ENCODE measurements at regions not wholly inside any gene's neighbourhood (a gene's known extent, or its start where the extent isn't known, plus 50 kb on each side); places are given as distances from the start of the nearest gene placed in this dataset.
"Not testable (repeated sequence)": the region's sequence is repeated elsewhere in the genome, so short reads cannot be mapped to it uniquely, and the experiment has no call there.

GRCh38 chrX:128973033-128973432 lies 550.3 kb downstream of the SMARCA1 start:
- no peak for TF ChIP-seq CTCF (IDR thresholded peaks at IDR 0.05)
- Mint-ChIP-seq H3K4me3 (no peak overlapping the region), H3K27ac (no peak overlapping the region), H3K4me1 (peaks cover 13% of the 10 kb centered on the region), H3K27me3 (ENCODE audit: insufficient read depth, low read depth) (no peaks in the 10 kb centered on the region), H3K9me3 (no peaks in the 10 kb centered on the region), H3K36me3 (no peaks in the 10 kb centered on the region)
- Histone ChIP-seq H3K27ac (no peak overlapping the region), H3K9ac (no peak overlapping the region), H3K27me3 (no peaks in the 10 kb centered on the region), H3K4me2 (no peak overlapping the region), H3F3A (ENCODE audit: low read depth) (no peaks in the 10 kb centered on the region), H3K4me3 (no peak overlapping the region), H4K20me1 (ENCODE audit: low read depth) (no peaks in the 10 kb centered on the region), H2AFZ (replicated peaks) (no peak overlapping the region), H3K4me1 (no peaks in the 10 kb centered on the region), H3K36me3 (no peaks in the 10 kb centered on the region), H3K9me3 (ENCODE audit: low read depth) (no peaks in the 10 kb centered on the region), H3K79me2 (ENCODE audit: low read depth) (no peaks in the 10 kb centered on the region)
- DNase-seq (ENCODE audit: low spot score) = no peak

GRCh38 chrX:128961290-128961689 lies 562.0 kb downstream of the SMARCA1 start:
- H3K9me3 Mint-ChIP-seq = peaks cover 2% of the 10 kb centered on the region

GRCh38 chrX:128954697-128955096 lies 568.6 kb downstream of the SMARCA1 start:
- not testable (repeated sequence) for H3F3A ChIP-seq (ENCODE audit: low read depth); H3K79me2 ChIP-seq (ENCODE audit: low read depth); H2AFZ ChIP-seq (replicated peaks); H3K4me3 Mint-ChIP-seq; H3K27ac Mint-ChIP-seq; H3K4me3 ChIP-seq; H3K27me3 Mint-ChIP-seq (ENCODE audit: insufficient read depth, low read depth); H3K27me3 ChIP-seq; H4K20me1 ChIP-seq (ENCODE audit: low read depth); H3K27ac ChIP-seq; H3K4me1 ChIP-seq; H3K9ac ChIP-seq; H3K4me2 ChIP-seq; H3K36me3 ChIP-seq; H3K36me3 Mint-ChIP-seq; H3K4me1 Mint-ChIP-seq; DNase-seq (ENCODE audit: low spot score)
- peaks cover 16% of the 10 kb centered on the region for H3K9me3 ChIP-seq (ENCODE audit: low read depth)
- peaks cover 30% of the 10 kb centered on the region for H3K9me3 Mint-ChIP-seq

More at GRCh38 chrX:128961290-128961689, 562.0 kb downstream of the SMARCA1 start:
- DNase-seq (ENCODE audit: low spot score) = no peak
- H3K9ac ChIP-seq = no peak overlapping the region
- Mint-ChIP-seq H3K27ac (no peak overlapping the region), H3K4me1 (no peaks in the 10 kb centered on the region), H3K27me3 (ENCODE audit: insufficient read depth, low read depth) (no peaks in the 10 kb centered on the region), H3K36me3 (no peaks in the 10 kb centered on the region), H3K4me3 (no peak overlapping the region)
- peaks cover 8% of the 10 kb centered on the region for H3K9me3 ChIP-seq (ENCODE audit: low read depth)
- H3K27ac ChIP-seq = no peak overlapping the region
- H3K4me1 ChIP-seq = no peaks in the 10 kb centered on the region
- H4K20me1 ChIP-seq (ENCODE audit: low read depth) = no peaks in the 10 kb centered on the region
- H3F3A ChIP-seq (ENCODE audit: low read depth) = no peaks in the 10 kb centered on the region
- no peak overlapping the region for H3K4me3 ChIP-seq
- no peak overlapping the region for H2AFZ ChIP-seq (replicated peaks)
- H3K4me2 ChIP-seq = no peak overlapping the region
- H3K27me3 ChIP-seq = no peaks in the 10 kb centered on the region
- no peak for TF ChIP-seq CTCF (IDR thresholded peaks at IDR 0.05)
- TF ChIP-seq EZH2phosphoT487 (IDR thresholded peaks at IDR 0.05) = no peak
- no peak for TF ChIP-seq EZH2 (IDR thresholded peaks at IDR 0.05)
- no peaks in the 10 kb centered on the region for H3K36me3 ChIP-seq
- no peaks in the 10 kb centered on the region for H3K79me2 ChIP-seq (ENCODE audit: low read depth)

- H3K27ac ChIP-seq = no peak overlapping the region
- H3K9ac ChIP-seq = no peak overlapping the region
- no peaks in the 10 kb centered on the region for H3K79me2 ChIP-seq (ENCODE audit: low read depth)
- Mint-ChIP-seq H3K27me3 (ENCODE audit: insufficient read depth, low read depth) (no peaks in the 10 kb centered on the region), H3K4me3 (no peak overlapping the region), H3K4me1 (peaks cover 7% of the 10 kb centered on the region), H3K9me3 (peaks cover 6% of the 10 kb centered on the region), H3K36me3 (no peaks in the 10 kb centered on the region), H3K27ac (no peak overlapping the region)
- H3K4me3 ChIP-seq = no peak overlapping the region
- no peak overlapping the region for H3K4me2 ChIP-seq
- H3K36me3 ChIP-seq = no peaks in the 10 kb centered on the region
- H4K20me1 ChIP-seq (ENCODE audit: low read depth) = no peaks in the 10 kb centered on the region
- H3F3A ChIP-seq (ENCODE audit: low read depth) = no peaks in the 10 kb centered on the region
- H2AFZ ChIP-seq (replicated peaks) = no peak overlapping the region
- H3K4me1 ChIP-seq = no peaks in the 10 kb centered on the region
- TF ChIP-seq EZH2 (IDR thresholded peaks at IDR 0.05) = no peak
- no peak for TF ChIP-seq CTCF (IDR thresholded peaks at IDR 0.05)
- no peak for TF ChIP-seq EZH2phosphoT487 (IDR thresholded peaks at IDR 0.05)
- H3K9me3 ChIP-seq (ENCODE audit: low read depth) = peaks cover 20% of the 10 kb centered on the region
- H3K27me3 ChIP-seq = no peaks in the 10 kb centered on the region
- DNase-seq (ENCODE audit: low spot score) = no peak
Measured at GRCh38 chrX:128931071-128931470, 592.2 kb downstream of the SMARCA1 start.
